Neural progenitor cell (in vitro differentiated cells): ENCODE measurements at regions not wholly inside any gene's neighbourhood (a gene's known extent, or its start where the extent isn't known, plus 50 kb on each side); places are given as distances from the start of the nearest gene placed in this dataset.
A peak's percentile ranks its signal among the peaks of the same experiment; 100 is the strongest.

Experiments
- DNase-seq: peaks from one replicate; pipeline ENCODE4 v3.0.0-alpha.2; 2016; ENCODE audit warnings: low spot score
- H2AFZ ChIP-seq: fragments of 200-600 bp; sonication (generic); replicated peaks from 2 replicates; pipeline ENCODE4 v1.6.1; 2016; ENCODE audit warnings: antibody characterized with exemption
- H3F3A ChIP-seq: fragments of 200-600 bp; sonication (generic); 2 replicates; pipeline ENCODE4 v1.6.1; 2016; ENCODE audit warnings: antibody characterized with exemption, low read depth
- H3K27ac ChIP-seq: fragments of 200-600 bp; sonication (generic); 2 replicates; pipeline ENCODE4 v1.5.1; 2016; ENCODE audit warnings: mild to moderate bottlenecking
- H3K27me3 ChIP-seq: fragments of 200-600 bp; sonication (generic); 2 replicates; pipeline ENCODE4 v1.6.1; 2016; ENCODE audit warnings: mild to moderate bottlenecking, moderate library complexity
- H3K36me3 ChIP-seq: fragments of 200-600 bp; sonication (generic); 2 replicates; pipeline ENCODE4 v1.5.1; 2016
- H3K4me1 ChIP-seq: fragments of 200-600 bp; sonication (generic); 2 replicates; pipeline ENCODE4 v1.6.1; 2016; ENCODE audit warnings: mixed run types
- H3K4me2 ChIP-seq: fragments of 200-600 bp; sonication (generic); 2 replicates; pipeline ENCODE4 v1.6.1; 2016
- H3K4me3 ChIP-seq: fragments of 200-600 bp; sonication (generic); 2 replicates; pipeline ENCODE4 v1.5.1; 2016
- H3K79me2 ChIP-seq: fragments of 200-600 bp; sonication (generic); 2 replicates; pipeline ENCODE4 v1.6.1; 2016; ENCODE audit warnings: low read depth
- H3K9ac ChIP-seq: fragments of 200-600 bp; sonication (generic); 2 replicates; pipeline ENCODE4 v1.6.1; 2016
- H3K9me3 ChIP-seq: fragments of 200-600 bp; sonication (generic); 2 replicates; pipeline ENCODE4 v1.5.1; 2016; ENCODE audit warnings: low read depth
- H4K20me1 ChIP-seq: fragments of 200-600 bp; sonication (generic); 2 replicates; pipeline ENCODE4 v1.6.1; 2016; ENCODE audit warnings: low read depth
- H3K27ac Mint-ChIP-seq: 3 replicates; pipeline ENCODE4 v1.8.0; 2021; ENCODE audit warnings: mixed read lengths
- H3K27me3 Mint-ChIP-seq: 2 replicates; pipeline ENCODE4 v1.8.0; 2022; ENCODE audit warnings: low read depth, mild to moderate bottlenecking, inconsistent platforms, moderate library complexity, mixed read lengths; ENCODE audit not compliant: insufficient read depth
- H3K36me3 Mint-ChIP-seq: 3 replicates; pipeline ENCODE4 v1.8.0; 2021; ENCODE audit warnings: mixed read lengths
- H3K4me1 Mint-ChIP-seq: 3 replicates; pipeline ENCODE4 v1.8.0; 2021; ENCODE audit warnings: mixed read lengths
- H3K4me3 Mint-ChIP-seq: 3 replicates; pipeline ENCODE4 v1.8.0; 2021; ENCODE audit warnings: mild to moderate bottlenecking, moderate library complexity, mixed read lengths
- H3K9me3 Mint-ChIP-seq: 3 replicates; pipeline ENCODE4 v1.8.0; 2020; ENCODE audit warnings: mixed read lengths
- CTCF ChIP-seq: fragments of 200-600 bp; sonication (generic); IDR thresholded peaks from 2 replicates; pipeline ENCODE4 v1.5.1; 2017; ENCODE audit warnings: antibody characterized with exemption, mild to moderate bottlenecking
- EZH2 ChIP-seq: fragments of 200-600 bp; sonication (generic); IDR thresholded peaks from 2 replicates; pipeline ENCODE4 v1.6.1; 2017; ENCODE audit warnings: antibody characterized with exemption, mild to moderate bottlenecking, moderate library complexity
- EZH2phosphoT487 ChIP-seq: fragments of 200-600 bp; sonication (generic); IDR thresholded peaks from 2 replicates; pipeline ENCODE4 v1.6.1; 2017; ENCODE audit warnings: antibody characterized with exemption

- Mint-ChIP-seq H3K27ac (no peak overlapping the region), H3K27me3 (peaks cover 5% of the 10 kb centered on the region), H3K36me3 (no peaks in the 10 kb centered on the region), H3K4me1 (peaks cover 14% of the 10 kb centered on the region), H3K9me3 (no peaks in the 10 kb centered on the region), H3K4me3 (no peak overlapping the region)
- Histone ChIP-seq H3K4me2 (no peak overlapping the region), H3K27ac (no peak overlapping the region), H3K9me3 (no peaks in the 10 kb centered on the region), H3K27me3 (no peaks in the 10 kb centered on the region), H2AFZ (no peak overlapping the region), H3K4me3 (no peak overlapping the region), H3K79me2 (no peaks in the 10 kb centered on the region), H3K36me3 (no peaks in the 10 kb centered on the region), H3K9ac (no peak overlapping the region), H3K4me1 (no peaks in the 10 kb centered on the region), H4K20me1 (no peaks in the 10 kb centered on the region), H3F3A (no peaks in the 10 kb centered on the region)
- TF ChIP-seq EZH2phosphoT487: no peak
- no peak for TF ChIP-seq CTCF
- TF ChIP-seq EZH2: no peak
- DNase-seq: no peak
Measured at GRCh38 chr17:17398188-17398942, 78.4 kb upstream of the MED9 start.

- no peak overlapping the region for H3K4me3 ChIP-seq
- no peaks in the 10 kb centered on the region for H3K4me1 ChIP-seq
- Mint-ChIP-seq H3K4me1 (peaks cover 13% of the 10 kb centered on the region), H3K27me3 (peaks cover 6% of the 10 kb centered on the region), H3K4me3 (no peak overlapping the region), H3K36me3 (no peaks in the 10 kb centered on the region), H3K27ac (no peak overlapping the region), H3K9me3 (no peaks in the 10 kb centered on the region)
- no peak for DNase-seq
- TF ChIP-seq EZH2: no peak
- no peak for TF ChIP-seq CTCF
- TF ChIP-seq EZH2phosphoT487: no peak
- H3K9ac ChIP-seq: no peak overlapping the region
- H3K4me2 ChIP-seq: no peak overlapping the region
- no peaks in the 10 kb centered on the region for H3F3A ChIP-seq
- H3K79me2 ChIP-seq: no peaks in the 10 kb centered on the region
- H3K27ac ChIP-seq: no peak overlapping the region
- no peaks in the 10 kb centered on the region for H3K9me3 ChIP-seq
- no peaks in the 10 kb centered on the region for H3K27me3 ChIP-seq
- H4K20me1 ChIP-seq: no peaks in the 10 kb centered on the region
- no peak overlapping the region for H2AFZ ChIP-seq
- H3K36me3 ChIP-seq: no peaks in the 10 kb centered on the region
Measured at GRCh38 chr17:17398943-17399926, 77.6 kb upstream of the MED9 start.

GRCh38 chr17:17400070-17400469 lies 76.7 kb upstream of the MED9 start:
- H4K20me1 ChIP-seq: no peaks in the 10 kb centered on the region
- H3K36me3 Mint-ChIP-seq: no peaks in the 10 kb centered on the region
- H3K9me3 Mint-ChIP-seq: no peaks in the 10 kb centered on the region
- H3K9ac ChIP-seq: no peak overlapping the region
- H3K9me3 ChIP-seq: no peaks in the 10 kb centered on the region
- H3K27ac Mint-ChIP-seq: peak overlapping the region; percentile 75
- no peak for TF ChIP-seq CTCF
- H3K79me2 ChIP-seq: no peaks in the 10 kb centered on the region
- H3K4me2 ChIP-seq: no peak overlapping the region
- H3K27ac ChIP-seq: no peak overlapping the region
- no peak overlapping the region for H2AFZ ChIP-seq
- H3K4me3 ChIP-seq: no peak overlapping the region
- no peaks in the 10 kb centered on the region for H3F3A ChIP-seq
- H3K27me3 ChIP-seq: no peaks in the 10 kb centered on the region
- H3K27me3 Mint-ChIP-seq: peaks cover 6% of the 10 kb centered on the region
- peaks cover 13% of the 10 kb centered on the region for H3K4me1 Mint-ChIP-seq
- no peaks in the 10 kb centered on the region for H3K36me3 ChIP-seq
- H3K4me3 Mint-ChIP-seq: no peak overlapping the region
- DNase-seq: no peak
- no peaks in the 10 kb centered on the region for H3K4me1 ChIP-seq
